AG04449 (cell line): ENCODE measurements at regions not wholly inside any gene's neighbourhood (a gene's known extent, or its start where the extent isn't known, plus 50 kb on each side); places are given as distances from the start of the nearest gene placed in this dataset.

Experiments used
- CTCF ChIA-PET: fragments of 350-600 bp; formaldehyde crosslinking; extraction: SDS; loops from one replicate; lab custom pipeline; 2021; ENCODE audit warnings: antibody characterized with exemption; lab: Yijun Ruan, JAX
- POLR2A ChIA-PET: fragments of 400-600, 350-600 bp; formaldehyde crosslinking; extraction: SDS; loops from one replicate; lab custom pipeline; 2020; ENCODE audit warnings: antibody characterized with exemption, inconsistent platforms; lab: Yijun Ruan, JAX
- DNase-seq: peaks from one replicate; pipeline ENCODE4 v3.0.0-alpha.2; 2010; ENCODE audit warnings: low read depth, low spot score
- H3K4me3 ChIP-seq: 2 replicates; pipeline ENCODE4 v1.5.1; 2011; ENCODE audit warnings: low read depth, mild to moderate bottlenecking, control low read depth, low read length
- CTCF ChIP-seq: IDR thresholded peaks from one replicate; pipeline ENCODE4 v1.5.1; 2011; ENCODE audit warnings: mild to moderate bottlenecking, moderate library complexity, low read length, control low read depth, inconsistent platforms; ENCODE audit not compliant: insufficient read depth; ENCODE audit errors: missing control alignments

GRCh38 chr20:24141111-24141510, 152.5 kb upstream of the GGTLC1 start:
- TF ChIP-seq CTCF: no peak
- CTCF ChIA-PET: no interaction called here
- POLR2A ChIA-PET: no interaction called here
- no peak for DNase-seq
- H3K4me3 ChIP-seq: no peak overlapping the region

DNA sequence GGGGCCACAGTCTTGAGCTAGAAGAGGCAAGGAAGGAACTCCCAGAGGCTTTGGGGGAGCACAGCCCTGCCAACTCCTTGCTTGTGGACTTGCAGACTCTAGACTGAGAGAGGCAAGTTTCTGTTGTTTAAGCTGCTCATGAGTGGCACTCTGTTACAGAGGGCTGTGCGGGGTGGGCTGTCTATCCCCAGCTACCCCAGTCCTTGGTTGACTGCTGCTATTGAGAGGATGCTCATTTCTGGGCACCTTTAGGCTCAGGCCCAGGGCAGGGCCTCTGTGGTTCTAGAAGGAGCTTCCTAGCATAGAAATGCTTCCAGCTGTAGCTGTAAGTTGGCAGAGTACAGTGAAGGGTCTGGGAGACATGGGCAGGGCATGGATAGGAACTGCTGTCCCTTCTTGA, 151.3 kb upstream of the GGTLC1 start:
- no peak for DNase-seq
- no peak for TF ChIP-seq CTCF
- ChIA-PET CTCF (no interaction called here), POLR2A (no interaction called here)
- no peak overlapping the region for H3K4me3 ChIP-seq

DNA sequence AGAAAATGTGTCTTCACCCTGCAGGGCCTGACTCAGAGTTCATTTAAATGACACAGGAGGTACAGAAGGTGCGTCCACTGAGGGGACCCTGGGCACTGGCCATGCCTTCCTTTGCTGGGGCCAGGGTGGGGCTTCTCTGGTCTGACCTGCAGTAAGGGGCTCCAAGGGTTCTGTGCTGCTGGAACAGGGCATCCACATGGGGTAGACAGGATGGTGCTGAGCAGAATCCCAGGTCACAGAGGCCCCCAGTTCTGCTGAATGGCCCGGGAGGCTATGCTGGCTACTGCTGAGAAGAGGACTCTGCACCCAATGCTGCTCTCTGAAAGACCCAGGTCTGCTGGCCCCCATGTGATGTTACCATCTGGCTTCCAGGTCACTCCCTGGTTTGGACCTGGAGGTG, 150.4 kb upstream of the GGTLC1 start:
- TF ChIP-seq CTCF: no peak
- DNase-seq: no peak
- ChIA-PET CTCF (no interaction called here), POLR2A (no interaction called here)
- no peak overlapping the region for H3K4me3 ChIP-seq

GRCh38 chr20:24138196-24138857, 149.7 kb upstream of the GGTLC1 start:
- POLR2A ChIA-PET: no interaction called here
- CTCF ChIA-PET: no interaction called here
- DNase-seq: no peak
- H3K4me3 ChIP-seq: no peak overlapping the region
- no peak for TF ChIP-seq CTCF

DNA sequence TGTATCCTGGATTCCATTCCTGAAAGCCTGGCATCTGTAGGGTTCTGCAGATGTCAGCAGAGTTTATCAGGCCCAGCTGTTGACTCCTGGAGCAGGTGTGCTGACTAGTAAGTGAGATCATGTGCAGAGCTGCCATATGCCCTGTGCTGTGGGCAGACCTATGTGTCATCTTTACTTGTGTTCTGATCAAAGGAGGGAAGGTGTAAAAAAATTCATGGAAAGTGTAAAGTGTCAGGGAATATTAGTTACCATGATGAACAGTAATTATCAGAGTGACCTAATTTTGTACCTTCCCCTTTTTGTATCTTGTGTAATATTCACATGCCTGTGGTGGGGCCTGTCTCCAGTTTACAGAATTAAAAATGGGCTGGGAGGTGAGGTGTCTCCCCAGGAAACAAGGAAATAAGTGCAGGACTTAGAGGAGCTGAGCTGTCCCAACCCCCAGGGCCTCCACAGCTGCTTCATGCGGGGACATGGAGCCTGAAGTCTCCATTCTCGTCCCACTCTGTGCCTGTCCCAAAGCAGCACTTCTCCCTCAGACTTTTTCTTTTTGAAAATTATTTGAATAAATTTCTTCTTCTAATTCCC, 148.2 kb upstream of the GGTLC1 start:
- no peak for DNase-seq
- ChIA-PET POLR2A (no interaction called here), CTCF (no interaction called here)
- no peak overlapping the region for H3K4me3 ChIP-seq
- TF ChIP-seq CTCF: no peak

DNA sequence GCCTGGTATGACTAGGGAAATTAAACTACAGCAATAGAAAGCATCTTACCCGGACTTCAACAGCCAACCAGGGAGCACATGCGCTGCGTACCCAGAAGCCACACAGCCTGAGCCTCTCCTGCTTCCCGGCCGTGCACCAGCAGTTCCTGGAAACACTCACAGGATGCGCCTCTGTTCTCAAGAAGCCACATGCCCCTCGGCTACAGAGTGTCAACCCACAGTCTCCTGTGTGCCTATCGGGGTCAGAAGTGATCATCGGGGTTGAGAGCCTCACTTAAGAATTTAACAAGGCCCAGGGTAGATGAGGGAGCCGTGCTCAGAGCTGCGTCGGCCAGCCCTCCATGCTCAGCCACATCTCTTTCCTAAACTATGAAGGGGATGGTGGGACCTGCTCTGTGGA, 147.2 kb upstream of the GGTLC1 start:
- CTCF ChIA-PET: no interaction called here
- H3K4me3 ChIP-seq: no peak overlapping the region
- POLR2A ChIA-PET: no interaction called here
- no peak for DNase-seq
- TF ChIP-seq CTCF: no peak
